HFF-Myc (cell line): ENCODE measurements at regions not wholly inside any gene's neighbourhood (a gene's known extent, or its start where the extent isn't known, plus 50 kb on each side); places are given as distances from the start of the nearest gene placed in this dataset.
"Not testable (repeated sequence)": the region's sequence is repeated elsewhere in the genome, so short reads cannot be mapped to it uniquely, and the experiment has no call there.

Source experiments
- DNase-seq: peaks from one replicate; pipeline ENCODE4 v3.0.0-alpha.2; 2011; ENCODE audit warnings: low read depth; ENCODE audit errors: extremely low read depth
- H3K4me3 ChIP-seq: replicated peaks from 2 replicates; pipeline ENCODE4 v1.5.1; 2011; ENCODE audit warnings: low read depth, mild to moderate bottlenecking, control low read depth, low read length
- CTCF ChIP-seq: IDR thresholded peaks from 2 replicates; pipeline ENCODE4 v1.5.1; 2012; ENCODE audit warnings: mild to moderate bottlenecking, low read depth, low read length, control low read depth; ENCODE audit errors: missing control alignments

DNA sequence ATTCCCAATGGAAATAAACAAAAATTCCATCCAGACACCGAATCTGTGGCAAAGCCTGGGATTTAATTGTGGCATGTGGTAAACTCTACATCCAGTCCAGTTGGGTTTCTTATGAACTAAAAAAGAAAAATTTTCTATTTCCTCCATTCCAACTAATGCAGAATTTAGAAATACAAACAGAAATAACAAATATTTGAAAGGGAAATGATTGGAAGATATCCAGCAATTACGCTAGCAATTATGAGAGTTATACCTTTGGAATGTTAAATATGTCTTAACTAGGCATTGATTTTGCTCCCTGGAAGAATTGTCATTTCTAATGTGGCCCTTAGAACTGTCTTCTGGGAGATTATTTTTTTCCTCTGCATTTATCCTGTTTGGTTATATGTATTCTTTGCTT lies 421.4 kb upstream of the KLHL1 start:
- TF ChIP-seq CTCF = no peak
- no peak for DNase-seq
- no peak overlapping the region for H3K4me3 ChIP-seq

DNA sequence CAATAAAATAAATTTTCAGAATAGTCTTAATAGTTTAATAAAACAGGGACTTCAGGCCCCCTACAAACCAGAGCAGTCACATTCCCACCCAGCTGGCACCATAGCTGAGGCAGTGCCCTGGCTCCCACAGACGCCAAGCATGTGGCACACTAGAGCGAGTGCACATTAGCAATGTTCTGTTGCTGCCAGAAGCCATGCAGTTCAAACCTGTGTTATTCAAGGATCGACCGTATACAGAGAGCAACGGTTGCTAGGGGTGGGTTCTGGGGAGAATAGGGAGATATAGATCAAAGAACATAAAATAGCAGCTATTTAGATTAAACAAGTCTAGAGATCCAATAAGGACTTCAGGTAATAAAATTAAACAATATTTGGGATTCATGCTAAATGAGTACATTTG lies 419.3 kb upstream of the KLHL1 start:
- DNase-seq = no peak
- TF ChIP-seq CTCF = no peak
- no peak overlapping the region for H3K4me3 ChIP-seq

- DNase-seq = no peak
- no peak for TF ChIP-seq CTCF
- H3K4me3 ChIP-seq = no peak overlapping the region
These were observed 415.4 kb upstream of the KLHL1 start for GRCh38 chr13:70523622-70524021.

- TF ChIP-seq CTCF = no peak
- DNase-seq = no peak
These were observed 412.2 kb upstream of the KLHL1 start for GRCh38 chr13:70520275-70521036.

GRCh38 chr13:70518081-70518480 lies 409.8 kb upstream of the KLHL1 start:
- no peak for DNase-seq
- H3K4me3 ChIP-seq = no peak overlapping the region
- TF ChIP-seq CTCF = no peak

More at GRCh38 chr13:70520275-70521036, 412.2 kb upstream of the KLHL1 start:
- H3K4me3 ChIP-seq = no peak overlapping the region

- TF ChIP-seq CTCF = no peak
- no peak for DNase-seq
- H3K4me3 ChIP-seq = no peak overlapping the region
These were observed 408.0 kb upstream of the KLHL1 start for GRCh38 chr13:70516226-70516625.

DNA sequence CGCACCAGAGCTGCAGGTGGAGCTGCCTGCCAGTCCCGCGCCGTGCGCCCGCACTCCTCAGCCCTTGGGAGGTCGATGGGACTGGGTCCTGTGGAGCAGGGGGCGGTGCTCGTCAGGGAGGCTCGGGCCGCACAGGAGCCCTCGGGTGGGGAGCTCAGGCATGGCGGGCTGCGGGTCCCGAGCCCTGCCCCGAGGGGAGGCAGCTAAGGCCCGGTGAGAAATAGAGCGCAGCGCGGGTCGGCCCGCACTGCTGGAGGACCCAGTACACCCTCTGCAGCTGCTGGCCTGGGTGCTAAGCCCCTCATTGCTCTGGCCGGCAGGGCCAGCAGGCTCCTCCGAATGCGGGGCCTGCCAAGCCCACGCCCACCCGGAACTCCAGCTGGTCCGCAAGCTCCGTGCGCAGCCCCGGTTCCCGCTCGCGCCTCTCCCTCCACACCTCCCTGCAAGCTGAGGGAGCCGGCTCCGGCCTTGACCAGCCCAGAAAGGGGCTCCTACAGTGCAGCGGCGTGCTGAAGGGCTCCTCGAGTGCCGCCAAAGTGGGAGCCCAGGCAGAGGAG lies 403.7 kb upstream of the KLHL1 start:
- not testable (repeated sequence) for DNase-seq, H3K4me3 ChIP-seq
